ENCODE measurements at regions not wholly inside any gene's neighbourhood (a gene's known extent, or its start where the extent isn't known, plus 50 kb on each side); places are given as distances from the start of the nearest gene placed in this dataset.
"Not testable (repeated sequence)": the region's sequence is repeated elsewhere in the genome, so short reads cannot be mapped to it uniquely, and the experiment has no call there.

DNA sequence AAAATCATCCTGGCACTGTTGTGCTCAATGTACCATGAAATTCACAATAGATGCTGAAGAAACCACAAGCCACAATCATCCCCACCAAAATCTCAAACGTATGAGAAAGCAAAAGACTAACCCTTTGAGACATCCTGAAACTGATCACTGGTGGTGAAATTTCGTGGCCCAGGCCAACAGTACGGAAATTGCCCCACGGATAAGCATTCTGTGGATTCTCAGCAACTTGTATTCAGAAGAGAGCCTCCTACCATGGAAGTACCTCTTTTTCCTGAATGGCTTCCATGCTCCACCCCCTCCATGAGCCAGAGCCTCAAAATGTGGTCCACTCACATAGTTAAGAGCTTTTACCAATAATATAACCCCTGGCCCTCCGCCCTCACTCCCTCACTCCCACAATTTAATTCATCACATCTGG is 163.9 kb upstream of the AUTS2 start:
- no peak for DNase-seq

DNA sequence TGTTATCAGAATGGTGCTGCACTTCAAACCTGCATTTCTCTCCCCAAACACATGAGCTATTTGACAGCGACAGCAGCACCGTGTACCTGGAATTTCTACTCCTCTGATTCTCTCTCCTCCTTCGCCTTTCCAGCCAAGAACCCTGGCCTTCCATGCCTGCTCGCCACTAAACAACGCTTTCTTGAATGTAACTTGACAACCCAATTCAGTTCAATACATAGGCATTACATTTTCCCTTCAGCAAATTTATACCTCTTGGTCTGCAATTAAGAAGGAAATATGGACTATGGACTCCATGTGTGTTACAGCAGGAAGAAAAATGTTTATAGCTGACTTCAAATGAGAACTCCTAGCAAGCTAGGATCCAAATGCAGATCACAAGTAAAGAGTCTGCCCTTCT is 162.6 kb upstream of the AUTS2 start:
- no peak for DNase-seq

DNA sequence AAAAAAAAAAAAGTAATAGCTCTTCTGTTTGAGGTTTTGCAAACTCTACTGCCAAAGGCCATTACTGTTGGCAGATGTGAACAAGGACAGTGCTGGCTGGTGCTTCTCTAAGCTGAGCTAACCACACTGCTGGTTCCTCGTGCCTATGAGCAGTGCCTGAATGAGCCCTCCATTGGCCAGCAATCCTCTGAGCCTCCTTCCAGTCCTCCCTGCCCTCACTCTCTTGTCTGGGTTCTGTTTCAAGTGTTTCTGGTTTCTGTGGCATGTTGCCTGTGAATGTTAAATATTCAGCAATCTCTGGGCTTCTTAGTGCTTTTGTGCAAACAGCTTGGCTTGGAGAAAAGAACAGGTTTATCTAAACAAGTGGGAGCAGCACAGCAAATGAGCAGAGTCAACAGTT is 161.3 kb upstream of the AUTS2 start:
- no peak for DNase-seq

DNA sequence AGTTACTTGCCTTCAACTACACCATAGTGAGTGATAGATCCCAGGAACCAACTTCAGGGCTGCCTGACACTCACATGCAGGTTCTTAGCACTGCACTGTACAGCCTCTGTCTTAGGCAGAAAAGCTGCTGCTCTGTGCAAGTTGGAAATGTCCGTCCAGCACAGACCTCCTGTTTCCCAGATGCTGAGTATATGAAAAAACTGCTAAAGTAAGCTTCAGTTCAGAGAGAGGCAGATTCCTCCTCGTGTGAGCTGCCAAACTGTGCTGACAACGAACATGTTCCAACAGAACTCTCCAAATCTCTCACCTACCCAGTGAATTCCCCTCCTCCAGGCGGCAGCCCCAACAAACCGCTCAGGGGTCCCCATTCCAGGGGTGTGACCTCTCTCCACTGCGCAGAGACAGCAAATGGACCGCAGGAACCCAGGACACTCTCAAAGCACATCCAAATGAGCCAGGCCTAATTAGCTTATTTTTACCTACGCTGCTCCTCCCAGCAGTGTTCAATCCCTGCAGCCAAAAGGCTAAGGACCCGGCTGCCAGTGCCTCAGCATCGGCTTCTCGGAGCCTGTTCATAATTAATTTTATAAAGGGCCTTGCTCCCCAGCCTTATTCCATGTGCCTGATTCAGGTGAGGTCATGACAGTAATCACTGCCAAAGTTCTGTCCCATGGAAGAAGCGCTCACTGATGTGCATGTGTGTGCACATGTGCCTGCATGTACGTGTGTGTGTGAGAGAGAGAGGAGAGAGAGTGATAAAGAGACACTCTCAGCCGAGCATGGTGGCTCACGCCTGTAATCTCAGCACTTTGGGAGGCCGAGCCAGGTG is 159.5 kb upstream of the AUTS2 start:
- DNase-seq, result peak; percentile 78

DNA sequence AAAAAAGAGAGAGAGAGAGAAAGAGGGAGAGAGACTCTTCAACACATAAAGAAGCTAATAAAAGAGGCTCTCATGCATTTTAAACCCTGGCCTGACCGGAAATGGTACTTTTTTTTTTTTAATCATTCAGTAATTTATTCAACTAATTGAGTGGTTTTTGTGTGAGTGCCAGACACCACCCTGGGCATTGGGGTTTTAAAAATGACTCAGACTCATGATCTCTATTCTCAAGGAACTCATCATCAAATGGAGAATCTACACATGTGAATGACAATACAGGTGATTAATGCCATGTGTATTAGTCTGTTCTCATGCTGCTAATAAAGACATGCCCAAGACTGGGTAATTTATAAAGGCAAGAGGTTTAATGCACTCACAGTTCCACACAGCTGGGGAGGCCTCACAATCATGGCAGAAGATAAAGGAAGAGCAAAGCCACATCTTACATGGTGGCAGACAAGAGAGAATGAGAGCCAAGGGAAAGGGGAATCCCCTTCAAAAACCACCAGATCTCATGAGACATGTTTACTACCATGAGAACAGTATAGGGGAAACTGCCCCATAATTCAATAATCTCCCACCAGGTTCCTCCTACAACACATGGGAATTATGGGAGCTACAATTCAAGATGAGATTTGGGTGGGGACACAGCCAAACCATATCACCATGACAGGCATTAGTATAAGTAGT is 158.5 kb upstream of the AUTS2 start:
- DNase-seq, result no peak

DNA sequence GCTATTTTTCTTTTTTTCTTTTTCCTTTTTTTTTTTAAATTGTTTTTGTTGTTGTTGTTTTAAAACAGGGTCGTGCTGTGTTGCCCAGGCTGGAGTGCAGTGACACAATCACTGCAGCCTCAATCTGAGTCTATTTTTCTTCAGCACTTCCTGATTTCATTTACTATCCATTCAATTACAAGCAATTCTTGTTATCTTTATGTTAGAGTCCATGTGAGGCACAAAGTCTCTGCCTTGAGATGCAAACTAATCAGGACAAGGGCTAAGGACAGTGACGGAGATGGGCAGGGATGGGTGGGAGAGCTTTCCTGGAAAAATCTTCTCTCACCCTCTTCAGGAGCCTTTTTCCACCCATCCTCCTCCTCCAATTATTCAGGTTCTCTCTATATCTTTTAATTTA is 157.3 kb upstream of the AUTS2 start:
- DNase-seq, result no peak

DNA sequence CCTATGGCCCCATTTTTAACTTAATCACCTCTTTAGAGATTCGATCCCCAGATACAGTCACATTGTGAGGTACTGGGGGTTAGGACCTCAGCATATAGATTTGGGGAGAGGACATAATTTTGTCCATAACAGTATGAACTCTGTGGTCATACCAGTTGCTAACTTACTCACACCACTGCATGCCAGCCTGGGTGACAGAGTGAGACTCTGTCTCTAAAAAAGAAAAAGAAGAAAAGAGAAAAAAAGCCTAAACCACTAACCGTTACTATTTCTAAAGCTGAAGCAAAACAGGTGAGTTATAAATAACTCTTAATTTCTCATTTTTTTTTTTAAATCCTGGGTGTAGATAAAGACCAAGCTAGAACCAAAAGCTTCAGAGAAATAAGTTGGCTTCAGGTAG is 155.1 kb upstream of the AUTS2 start:
- no peak for DNase-seq

DNA sequence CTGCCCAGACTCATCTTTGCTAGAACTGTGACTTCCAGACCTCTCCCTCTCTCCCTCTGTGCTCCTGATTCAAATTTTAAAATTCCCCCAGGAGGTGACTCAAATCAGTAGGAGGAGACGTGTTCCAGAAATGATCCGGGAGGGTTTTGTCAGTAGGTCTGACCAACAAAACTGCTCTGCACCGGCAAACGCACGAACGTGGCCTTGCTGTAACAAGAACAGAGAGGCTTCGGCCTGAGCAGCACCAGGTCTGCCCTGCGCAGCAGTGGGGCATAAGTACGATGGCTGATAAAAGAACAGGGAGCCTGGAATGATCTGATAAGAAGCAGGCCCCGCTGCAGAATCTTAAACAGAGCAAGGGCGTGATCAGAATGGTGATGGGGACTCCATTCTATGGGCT is 152.7 kb upstream of the AUTS2 start:
- DNase-seq, result no peak

DNA sequence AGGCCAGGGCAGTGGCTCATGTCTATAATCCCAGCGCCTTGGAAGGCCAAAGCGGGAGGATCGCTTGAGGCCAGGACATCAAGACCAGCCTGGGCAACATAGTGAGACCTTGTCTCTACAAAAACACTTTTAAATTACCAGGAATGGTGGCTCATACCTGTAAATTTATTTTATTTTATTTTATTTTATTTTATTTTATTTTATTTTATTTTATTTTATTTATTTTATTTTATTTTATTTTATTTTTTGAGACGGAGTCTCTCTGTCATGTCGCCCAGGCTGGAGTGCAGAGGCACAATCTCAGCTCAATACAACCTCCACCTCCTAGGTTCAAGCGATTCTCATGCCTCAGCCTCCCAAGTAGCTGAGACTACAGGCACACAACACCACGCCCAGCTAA is 152.1 kb upstream of the AUTS2 start:
- DNase-seq, result not testable (repeated sequence)

DNA sequence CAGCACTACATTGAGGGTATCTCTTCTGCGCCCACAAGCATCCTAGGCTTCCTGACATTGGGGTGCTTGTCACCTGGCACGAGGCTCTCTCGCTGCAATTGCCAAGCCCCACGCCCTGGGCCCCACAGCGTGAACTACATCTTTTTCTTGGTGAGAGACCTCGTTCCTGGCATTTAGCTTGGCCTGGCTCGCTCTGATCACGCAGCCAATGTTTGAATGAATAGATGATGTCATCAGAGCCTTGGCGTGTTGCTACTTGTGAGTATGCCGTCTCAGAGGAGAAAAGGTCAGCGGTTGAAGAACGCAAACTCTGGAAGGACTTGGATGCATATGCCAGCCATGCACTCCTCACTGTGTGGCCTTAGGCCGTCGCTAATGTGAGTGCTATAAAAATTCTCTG is 150.2 kb upstream of the AUTS2 start:
- DNase-seq, result no peak

DNA sequence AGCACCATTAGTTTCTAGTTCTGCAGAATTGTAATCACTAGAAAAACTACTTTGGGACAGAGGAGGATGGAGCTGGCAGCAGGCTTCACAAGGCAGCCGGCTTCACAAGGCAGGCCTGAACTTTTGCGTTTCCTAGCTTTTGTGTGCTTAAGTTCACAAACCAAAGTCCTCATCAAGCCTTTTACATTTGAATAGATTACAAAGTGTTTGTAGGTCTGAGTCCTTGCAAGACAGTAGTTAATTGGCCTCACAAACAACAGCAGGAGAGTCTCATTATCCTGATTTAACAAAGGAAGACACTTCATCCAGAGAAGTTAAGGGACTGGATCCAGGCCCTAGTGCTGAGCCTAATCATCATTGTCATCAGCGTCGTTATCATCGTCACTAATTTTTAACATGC is 147.8 kb upstream of the AUTS2 start:
- DNase-seq, result no peak

DNA sequence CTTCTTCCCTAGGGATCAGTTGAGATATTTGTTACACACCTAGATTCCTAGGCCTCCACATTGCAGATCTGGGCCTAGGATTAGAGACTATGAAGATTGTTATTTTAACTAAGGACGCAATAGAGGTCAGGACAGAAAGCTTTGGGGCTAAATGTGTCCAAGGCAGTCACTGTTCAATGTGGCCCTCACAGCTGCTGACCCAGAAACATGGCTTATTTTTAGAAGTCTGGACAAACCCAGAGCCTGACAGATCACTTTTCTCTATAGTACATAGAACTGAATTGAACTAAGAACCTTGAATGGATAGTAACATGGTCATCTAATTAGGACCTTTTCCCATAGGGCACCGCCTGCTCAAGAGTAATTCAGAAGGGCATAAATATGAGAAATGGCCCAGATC is 146.6 kb upstream of the AUTS2 start:
- DNase-seq, result no peak

DNA sequence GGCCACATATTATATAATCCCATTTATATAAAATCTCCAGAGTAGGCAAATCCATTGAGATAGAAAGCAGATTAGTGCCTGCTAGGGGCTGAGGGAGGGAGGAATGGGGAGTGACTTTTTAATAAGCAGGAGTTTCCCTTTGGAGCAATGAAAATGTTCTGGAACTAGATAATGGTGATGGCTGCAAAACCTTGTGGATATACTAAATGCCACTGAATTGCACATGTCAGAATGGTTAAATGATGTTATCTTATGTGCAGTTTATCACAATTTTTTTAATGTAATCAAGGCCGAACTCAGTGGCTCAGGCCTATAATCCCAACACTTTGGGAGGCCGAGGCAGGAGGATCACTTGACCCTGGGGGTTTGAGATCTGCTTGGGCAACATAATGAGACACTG is 145.5 kb upstream of the AUTS2 start:
- DNase-seq, result no peak

DNA sequence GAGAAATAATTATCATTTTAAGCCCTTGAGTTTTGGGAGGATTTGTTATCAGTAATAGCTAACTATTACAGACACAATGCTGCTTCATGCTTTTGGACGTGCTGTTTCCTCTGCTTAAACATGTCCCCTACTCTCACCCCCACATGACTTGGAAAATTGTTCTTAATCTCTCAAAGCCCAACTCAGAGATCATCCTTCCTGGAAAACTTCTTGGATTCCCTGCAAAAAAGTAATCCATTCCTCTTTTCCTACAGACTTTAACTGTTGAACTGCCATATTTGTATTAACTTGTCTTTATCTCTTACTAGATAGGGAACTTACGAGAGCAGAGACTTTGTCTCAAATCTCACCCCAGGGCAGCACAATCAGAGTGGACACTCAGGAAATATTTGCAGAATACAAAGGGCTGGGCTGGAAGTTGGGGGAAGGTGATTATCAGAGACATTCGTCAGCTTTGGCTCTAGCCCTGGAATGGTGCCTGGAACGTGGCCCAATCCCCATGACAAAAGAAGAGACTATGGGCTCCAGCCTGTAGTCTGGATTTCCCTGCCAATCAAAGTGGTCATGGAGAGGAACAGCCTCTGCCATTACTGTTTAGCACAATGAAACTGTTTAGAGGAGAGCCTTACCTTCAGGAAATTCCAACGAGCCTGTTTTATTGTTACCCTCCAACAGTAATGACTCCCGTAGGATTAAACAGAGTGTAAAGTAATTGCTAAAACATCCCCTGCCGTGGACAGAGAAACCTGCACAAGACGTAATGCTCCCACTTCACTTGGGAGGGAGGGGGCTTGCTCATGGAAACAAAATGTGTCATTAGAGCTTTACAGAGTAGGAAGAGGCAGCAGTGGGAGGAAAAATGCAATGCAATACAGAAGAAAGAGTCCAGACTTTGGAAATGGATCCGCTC is 140.4 kb upstream of the AUTS2 start:
- DNase-seq, result peak; percentile 77

DNA sequence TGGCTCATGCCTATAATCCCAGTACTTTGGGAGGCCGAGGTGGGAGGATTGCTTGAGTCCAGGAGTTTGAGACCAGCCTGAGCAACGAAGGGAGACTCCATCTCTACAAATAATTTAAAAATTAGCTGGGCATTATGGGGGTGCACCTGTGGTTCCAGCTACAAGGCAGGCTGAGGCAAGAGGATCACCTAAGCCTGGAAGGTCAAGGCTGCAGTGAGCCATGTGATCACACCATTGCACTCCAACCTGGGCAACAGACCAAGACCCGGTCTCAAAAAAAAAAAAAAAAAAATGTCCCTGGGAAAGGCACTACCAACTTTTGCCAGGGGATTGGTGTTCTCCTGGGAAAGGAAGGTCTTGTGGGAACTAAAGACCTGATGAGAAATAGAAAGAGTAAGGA is 134.2 kb upstream of the AUTS2 start:
- no peak for DNase-seq

DNA sequence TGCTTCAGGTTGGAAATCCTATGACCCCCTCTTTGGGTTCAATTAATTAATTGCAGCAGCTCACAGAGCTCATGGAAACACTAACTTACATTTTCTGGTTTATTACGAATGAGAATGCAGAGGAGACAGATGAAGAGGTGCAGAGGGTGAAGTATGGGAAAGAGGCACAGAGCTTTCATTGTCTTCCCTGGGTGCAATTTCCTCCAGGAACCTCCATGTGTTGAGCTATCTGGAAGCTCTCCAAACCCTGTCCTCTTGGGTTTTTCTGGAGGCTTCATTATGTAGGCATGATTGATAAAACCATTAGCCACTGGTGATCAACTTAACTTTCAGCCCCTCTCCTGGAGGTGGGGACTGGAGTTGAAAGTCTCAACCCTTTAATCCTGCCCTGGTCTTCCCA is 133.0 kb upstream of the AUTS2 start:
- DNase-seq, result no peak

DNA sequence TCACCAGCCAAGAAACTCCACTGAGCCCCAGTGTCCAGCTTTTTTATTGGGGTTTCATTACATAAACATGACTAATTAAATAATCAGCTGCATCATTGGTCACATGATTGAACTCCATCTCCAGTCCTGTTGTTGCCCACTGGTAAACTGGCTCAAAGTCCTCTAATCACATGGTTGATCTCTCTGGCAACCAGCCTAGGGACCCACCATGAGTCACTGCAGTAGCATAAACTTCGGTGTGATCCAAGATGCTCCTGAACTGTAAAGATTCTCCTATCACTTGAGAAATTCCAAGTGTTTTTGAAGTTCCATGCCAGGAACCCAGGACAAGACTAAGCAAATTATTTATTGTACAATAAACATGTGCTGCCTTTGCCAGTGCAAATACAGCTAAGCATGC is 130.4 kb upstream of the AUTS2 start:
- DNase-seq, result no peak

DNA sequence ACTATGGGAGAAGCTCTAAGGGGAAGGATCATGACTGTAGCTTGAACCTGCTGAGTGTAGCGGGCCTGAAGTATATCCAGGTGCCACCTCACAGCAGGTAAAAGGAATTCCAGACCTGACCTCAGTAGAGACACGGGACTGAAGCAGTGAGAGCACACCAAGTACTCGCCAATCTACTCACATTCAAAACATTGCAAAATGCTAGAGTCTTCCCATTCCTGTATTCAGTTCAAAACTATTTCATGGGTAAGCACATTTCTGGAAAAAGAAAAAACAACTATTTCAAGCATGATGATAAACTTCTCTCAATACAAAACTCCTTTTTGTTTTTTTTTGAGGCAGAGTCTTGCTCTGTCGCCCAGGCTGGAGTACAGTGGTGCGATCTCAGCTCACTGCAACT is 121.9 kb upstream of the AUTS2 start:
- no peak for DNase-seq

DNA sequence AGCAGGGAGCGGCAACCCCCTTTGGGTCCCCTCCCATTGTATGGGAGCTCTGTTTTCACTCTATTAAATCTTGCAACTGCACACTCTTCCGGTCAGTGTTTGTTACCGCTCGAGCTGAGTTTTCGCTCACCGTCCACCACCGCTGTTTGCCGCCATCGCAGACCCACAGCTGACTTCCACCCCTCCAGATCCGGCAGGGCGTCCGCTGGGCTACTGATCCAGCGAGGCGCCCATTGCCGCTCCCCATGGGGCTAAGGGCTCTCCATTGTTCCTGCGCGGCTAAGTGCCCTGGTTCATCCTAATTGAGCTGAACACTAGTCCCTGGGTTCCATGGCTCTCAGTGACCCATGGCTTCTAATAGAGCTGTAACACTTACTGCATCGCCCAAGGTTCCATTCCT is 115.6 kb upstream of the AUTS2 start:
- no peak for DNase-seq

DNA sequence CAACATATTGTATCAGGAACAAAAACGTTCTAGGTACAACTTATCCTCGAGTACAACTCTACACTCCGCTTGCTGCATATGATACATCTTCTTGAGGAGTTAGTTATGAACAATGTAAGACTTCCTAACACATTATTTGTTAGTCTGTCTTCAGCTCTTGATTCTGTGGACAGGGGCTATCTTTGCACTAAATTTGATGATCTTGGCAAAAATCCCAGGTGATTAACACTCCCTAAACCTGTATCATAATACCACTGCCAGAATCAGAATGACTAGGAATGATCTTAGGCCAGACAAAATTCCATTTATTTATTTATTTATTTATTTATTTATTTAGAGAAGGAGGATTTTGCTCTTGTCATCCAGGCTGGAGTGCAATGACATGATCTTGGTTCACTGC is 108.7 kb upstream of the AUTS2 start:
- DNase-seq, result no peak

DNA sequence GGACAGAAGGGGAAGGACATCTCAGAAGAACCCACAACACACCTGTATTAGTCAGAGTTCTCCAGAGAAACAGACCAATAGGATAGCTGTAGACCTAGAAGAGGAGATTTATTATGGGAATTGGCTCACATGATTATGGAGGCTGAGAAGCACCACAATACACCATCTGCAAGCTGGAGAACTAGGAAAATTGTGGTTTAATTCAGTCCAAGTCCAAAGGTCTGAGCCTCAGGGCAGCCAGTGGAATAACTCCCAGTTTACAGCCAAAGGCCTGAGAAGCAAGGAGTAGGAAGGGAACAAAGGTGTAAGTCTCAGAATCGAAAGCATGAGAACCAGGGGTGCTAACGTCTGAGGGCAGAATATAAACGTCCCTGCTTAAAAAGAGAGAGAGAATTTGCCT is 99.6 kb upstream of the AUTS2 start:
- no peak for DNase-seq

DNA sequence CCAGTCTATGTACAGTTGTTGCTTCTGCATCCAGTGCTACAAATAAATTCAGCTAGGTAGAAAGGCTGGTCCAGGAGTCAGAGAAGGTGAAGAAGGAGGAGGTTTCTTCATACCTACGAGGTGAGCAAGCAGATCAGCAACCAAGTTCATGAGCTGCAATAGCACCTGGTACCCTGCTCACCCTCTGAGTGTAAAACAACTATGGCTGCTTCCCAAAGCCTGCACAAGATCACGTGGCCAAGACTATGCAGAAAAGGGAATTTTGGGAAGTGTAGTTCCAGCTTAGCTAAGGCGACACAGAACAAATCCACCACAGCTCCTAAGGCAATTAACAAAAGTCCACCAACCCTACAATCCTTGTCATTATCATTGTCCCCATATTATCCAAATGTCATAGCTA is 95.9 kb upstream of the AUTS2 start:
- DNase-seq, result no peak

DNA sequence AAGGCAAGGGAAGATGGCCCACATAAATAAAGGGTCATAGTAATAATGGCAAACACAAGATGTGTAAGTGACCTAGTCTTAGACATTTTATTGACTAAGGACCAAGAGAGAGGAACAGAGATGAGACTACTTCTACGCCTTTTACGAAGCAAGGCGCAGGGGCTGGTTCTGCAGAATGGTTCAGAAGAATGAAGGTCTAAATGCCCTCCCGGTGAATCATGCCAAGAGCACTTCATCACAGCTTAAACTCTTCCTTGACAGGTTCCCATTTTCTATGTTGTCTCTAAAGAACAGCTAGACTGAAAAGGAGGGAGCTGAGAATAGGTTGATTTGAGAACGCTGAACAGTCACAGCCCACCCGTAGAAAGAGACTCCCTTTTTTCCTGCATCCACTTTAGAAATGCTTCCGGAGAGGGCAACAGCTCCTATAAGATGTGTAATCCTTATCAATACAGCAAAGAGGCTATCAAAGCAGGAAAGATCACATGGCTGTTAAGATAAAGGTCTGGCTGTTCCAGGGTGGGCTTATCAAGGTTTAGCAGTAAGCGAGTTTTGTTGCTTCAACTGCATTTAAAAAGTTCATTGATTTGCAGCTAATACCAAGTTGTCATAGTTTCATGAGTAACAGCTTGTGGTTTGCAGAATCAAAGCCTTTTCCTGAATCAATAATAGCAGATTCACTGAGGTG is 93.4 kb upstream of the AUTS2 start:
- DNase-seq, result no peak

All from right forelimb (tissue), 1 donor.